Mesendoderm (in vitro differentiated cells): ENCODE measurements at regions not wholly inside any gene's neighbourhood (a gene's known extent, or its start where the extent isn't known, plus 50 kb on each side); places are given as distances from the start of the nearest gene placed in this dataset.
A peak's percentile ranks its signal among the peaks of the same experiment; 100 is the strongest.
"Not testable (repeated sequence)": the region's sequence is repeated elsewhere in the genome, so short reads cannot be mapped to it uniquely, and the experiment has no call there.

Experiments used
- DNase-seq: peaks from one replicate; pipeline ENCODE4 v3.0.0; 2013
- H2AK5ac ChIP-seq: 2 replicates; pipeline ENCODE4 v1.6.1; 2013; ENCODE audit warnings: low read length, inconsistent platforms
- H2BK120ac ChIP-seq: 2 replicates; pipeline ENCODE4 v1.6.1; 2013; ENCODE audit warnings: low read depth, mild to moderate bottlenecking, low read length, moderate library complexity, mixed read lengths
- H2BK15ac ChIP-seq: replicated peaks from 2 replicates; pipeline ENCODE4 v1.6.1; 2013; ENCODE audit warnings: low read depth, mild to moderate bottlenecking, moderate library complexity
- H2BK5ac ChIP-seq: 2 replicates; pipeline ENCODE4 v1.6.1; 2013; ENCODE audit warnings: low read length, inconsistent platforms
- H3K18ac ChIP-seq: 2 replicates; pipeline ENCODE4 v1.6.1; 2013; ENCODE audit warnings: mild to moderate bottlenecking, low read length, mixed read lengths
- H3K23ac ChIP-seq: one replicate; pipeline ENCODE4 v1.6.1; 2013; ENCODE audit warnings: low read length
- H3K27ac ChIP-seq: 2 replicates; pipeline ENCODE4 v1.5.1; 2013; ENCODE audit warnings: low read depth, mild to moderate bottlenecking, inconsistent platforms, low read length, moderate library complexity
- H3K27me3 ChIP-seq: 2 replicates; pipeline ENCODE4 v1.6.1; 2013; ENCODE audit warnings: low read length, control low read depth, mild to moderate bottlenecking, inconsistent platforms; ENCODE audit not compliant: insufficient read depth, poor library complexity
- H3K36me3 ChIP-seq: 2 replicates; pipeline ENCODE4 v1.6.1; 2013; ENCODE audit warnings: low read length, inconsistent platforms; ENCODE audit not compliant: control insufficient read depth, insufficient read depth
- H3K4ac ChIP-seq: one replicate; pipeline ENCODE4 v1.6.1; 2013; ENCODE audit warnings: low read depth, mild to moderate bottlenecking, low read length, moderate library complexity
- H3K4me1 ChIP-seq: 2 replicates; pipeline ENCODE4 v1.6.1; 2013; ENCODE audit warnings: low read depth, low read length, inconsistent platforms; ENCODE audit not compliant: control insufficient read depth
- H3K4me2 ChIP-seq: 2 replicates; pipeline ENCODE4 v1.6.1; 2013; ENCODE audit warnings: low read length
- H3K4me3 ChIP-seq: 2 replicates; pipeline ENCODE4 v1.5.1; 2013; ENCODE audit warnings: mild to moderate bottlenecking, low read length
- H3K56ac ChIP-seq: one replicate; pipeline ENCODE4 v1.6.1; 2013; ENCODE audit warnings: low read length
- H3K79me1 ChIP-seq: 2 replicates; pipeline ENCODE4 v1.6.1; 2013; ENCODE audit warnings: low read length, inconsistent platforms
- H3K79me2 ChIP-seq: 2 replicates; pipeline ENCODE4 v1.6.1; 2013; ENCODE audit warnings: mild to moderate bottlenecking, low read length; ENCODE audit not compliant: control insufficient read depth, insufficient read depth
- H3K9ac ChIP-seq: 2 replicates; pipeline ENCODE4 v1.6.1; 2013; ENCODE audit warnings: low read length, inconsistent platforms
- H4K5ac ChIP-seq: one replicate; pipeline ENCODE4 v1.6.1; 2013; ENCODE audit warnings: low read length
- H4K8ac ChIP-seq: one replicate; pipeline ENCODE4 v1.6.1; 2013; ENCODE audit warnings: low read depth, mild to moderate bottlenecking, control low read depth, low read length, moderate library complexity
- WGBS: extraction: QIAGEN DNeasy Blood & Tissue Kit; methylation state at CpG from one replicate; pipeline ENCODE4 v1.1.7; 2013; ENCODE audit warnings: low lambda C conversion rate, missing lambda C conversion rate; ENCODE audit not compliant: insufficient coverage; ENCODE audit errors: extremely low coverage; 5-methylcytosine and 5-hydroxymethylcytosine counted together

GRCh38 chr2:120541972-120542670 lies 193.5 kb upstream of the GLI2 start:
- H3K23ac ChIP-seq, result no peak overlapping the region
- no peak overlapping the region for H4K8ac ChIP-seq
- H2BK5ac ChIP-seq, result no peak overlapping the region
- no peaks in the 10 kb centered on the region for H3K27me3 ChIP-seq
- H3K79me1 ChIP-seq, result no peaks in the 10 kb centered on the region
- H2BK120ac ChIP-seq, result no peak overlapping the region
- no peak overlapping the region for H3K9ac ChIP-seq
- H3K4ac ChIP-seq, result no peak overlapping the region
- no peak overlapping the region for H2BK15ac ChIP-seq
- no peak overlapping the region for H2AK5ac ChIP-seq
- H4K5ac ChIP-seq, result no peak overlapping the region
- H3K36me3 ChIP-seq, result no peaks in the 10 kb centered on the region
- DNase-seq, result no peak
- no peak overlapping the region for H3K18ac ChIP-seq
- WGBS, result no CpG with 5 or more reads among the region's 7 CpGs
- H3K79me2 ChIP-seq, result no peaks in the 10 kb centered on the region
- no peak overlapping the region for H3K56ac ChIP-seq
- peaks cover 2% of the 10 kb centered on the region for H3K4me1 ChIP-seq
- no peak overlapping the region for H3K4me3 ChIP-seq
- no peak overlapping the region for H3K27ac ChIP-seq
- H3K4me2 ChIP-seq, result no peak overlapping the region

GRCh38 chr2:120542911-120543527 lies 192.6 kb upstream of the GLI2 start:
- Histone ChIP-seq H2BK120ac (no peak overlapping the region), H3K4me2 (no peak overlapping the region), H3K9ac (no peak overlapping the region), H2BK5ac (no peak overlapping the region), H3K36me3 (no peaks in the 10 kb centered on the region), H2AK5ac (no peak overlapping the region), H3K4me1 (peaks cover 2% of the 10 kb centered on the region), H3K4ac (no peak overlapping the region), H3K4me3 (no peak overlapping the region), H3K56ac (no peak overlapping the region), H3K79me1 (no peaks in the 10 kb centered on the region), H3K18ac (no peak overlapping the region), H3K79me2 (no peaks in the 10 kb centered on the region), H3K27me3 (no peaks in the 10 kb centered on the region), H2BK15ac (no peak overlapping the region), H3K23ac (no peak overlapping the region), H4K5ac (no peak overlapping the region), H3K27ac (no peak overlapping the region), H4K8ac (no peak overlapping the region)
- no peak for DNase-seq
- WGBS, result no CpG with 5 or more reads among the region's 13 CpGs

- Histone ChIP-seq H3K23ac (no peak overlapping the region), H3K4me3 (no peak overlapping the region), H2BK120ac (no peak overlapping the region), H3K4me2 (no peak overlapping the region), H3K18ac (no peak overlapping the region), H3K36me3 (no peaks in the 10 kb centered on the region), H4K8ac (no peak overlapping the region), H3K4ac (no peak overlapping the region), H3K79me1 (no peaks in the 10 kb centered on the region), H2BK15ac (no peak overlapping the region), H2AK5ac (no peak overlapping the region), H3K4me1 (peaks cover 2% of the 10 kb centered on the region), H3K27ac (no peak overlapping the region), H3K56ac (no peak overlapping the region), H2BK5ac (no peak overlapping the region), H3K79me2 (no peaks in the 10 kb centered on the region), H3K27me3 (no peaks in the 10 kb centered on the region), H4K5ac (no peak overlapping the region), H3K9ac (no peak overlapping the region)
- WGBS, result no CpG with 5 or more reads among the region's 16 CpGs
- peak; percentile 26 for DNase-seq
Measured at GRCh38 chr2:120543899-120544298, 191.8 kb upstream of the GLI2 start.

- H3K4me1 ChIP-seq, result peaks cover 2% of the 10 kb centered on the region
- WGBS, result no CpG with 5 or more reads among the region's 9 CpGs
- DNase-seq, result no peak
- H3K36me3 ChIP-seq, result no peaks in the 10 kb centered on the region
- H2BK120ac ChIP-seq, result no peak overlapping the region
- H3K4me3 ChIP-seq, result no peak overlapping the region
- no peak overlapping the region for H3K23ac ChIP-seq
- no peaks in the 10 kb centered on the region for H3K79me1 ChIP-seq
- no peak overlapping the region for H4K8ac ChIP-seq
- no peak overlapping the region for H2BK5ac ChIP-seq
- no peak overlapping the region for H3K9ac ChIP-seq
- no peak overlapping the region for H2BK15ac ChIP-seq
- H3K18ac ChIP-seq, result no peak overlapping the region
- H3K4me2 ChIP-seq, result no peak overlapping the region
- no peaks in the 10 kb centered on the region for H3K79me2 ChIP-seq
- no peaks in the 10 kb centered on the region for H3K27me3 ChIP-seq
- no peak overlapping the region for H2AK5ac ChIP-seq
- no peak overlapping the region for H4K5ac ChIP-seq
- H3K4ac ChIP-seq, result no peak overlapping the region
- H3K27ac ChIP-seq, result no peak overlapping the region
- no peak overlapping the region for H3K56ac ChIP-seq
Measured at GRCh38 chr2:120544522-120544921, 191.1 kb upstream of the GLI2 start.

GRCh38 chr2:120545007-120545406 lies 190.7 kb upstream of the GLI2 start:
- not testable (repeated sequence) for H4K5ac ChIP-seq, H3K9ac ChIP-seq, H3K27ac ChIP-seq, H3K56ac ChIP-seq, H2AK5ac ChIP-seq, H3K4me2 ChIP-seq, DNase-seq, H3K79me2 ChIP-seq, H3K23ac ChIP-seq, H2BK5ac ChIP-seq, H3K36me3 ChIP-seq, H2BK120ac ChIP-seq, H3K4ac ChIP-seq, H3K79me1 ChIP-seq, H2BK15ac ChIP-seq, H3K18ac ChIP-seq, H3K4me3 ChIP-seq, H3K27me3 ChIP-seq, H4K8ac ChIP-seq, H3K4me1 ChIP-seq
- whole genome bisulfite sequencing, result no CpG with 5 or more reads among the region's 11 CpGs
